Mononuclear cell (primary cell): ENCODE measurements at regions not wholly inside any gene's neighbourhood (a gene's known extent, or its start where the extent isn't known, plus 50 kb on each side); places are given as distances from the start of the nearest gene placed in this dataset.
"Not testable (repeated sequence)": the region's sequence is repeated elsewhere in the genome, so short reads cannot be mapped to it uniquely, and the experiment has no call there.

Experiments
- H3K27me3 ChIP-seq: 2 replicates; pipeline ENCODE4 v1.6.0; 2011; ENCODE audit warnings: low read length, control low read depth; ENCODE audit not compliant: insufficient read depth
- H3K4me1 ChIP-seq: 2 replicates; pipeline ENCODE4 v1.5.1; 2011; ENCODE audit warnings: mild to moderate bottlenecking, low read length, control low read depth; ENCODE audit not compliant: insufficient read depth
- H3K4me3 ChIP-seq: 2 replicates; pipeline ENCODE4 v1.5.1; 2011; ENCODE audit warnings: mild to moderate bottlenecking, low read length, moderate library complexity
- H3K9me3 ChIP-seq: 2 replicates; pipeline ENCODE4 v1.5.1; 2011; ENCODE audit warnings: low read depth, mild to moderate bottlenecking, control low read depth, low read length

DNA sequence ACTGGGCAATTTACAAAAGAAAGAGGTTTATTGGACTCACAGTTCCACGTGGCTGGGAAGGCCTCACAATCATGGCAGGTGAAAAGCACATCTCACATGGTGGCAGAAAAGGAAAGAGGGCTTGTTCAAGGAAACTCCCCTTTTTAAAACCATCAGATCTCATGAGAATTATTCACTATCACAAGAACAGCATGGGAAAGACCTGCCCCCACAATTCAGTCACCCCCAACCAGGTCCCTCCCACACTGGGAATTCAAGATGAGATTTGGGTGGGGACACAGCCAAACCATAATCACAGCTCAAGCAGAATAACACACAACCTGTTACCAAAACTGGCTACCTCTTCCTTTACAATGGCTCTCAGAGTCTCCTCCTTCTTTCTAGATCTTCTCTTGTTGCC is 85.5 kb downstream of the VCPKMT start:
- not testable (repeated sequence) for H3K9me3 ChIP-seq, H3K4me3 ChIP-seq, H3K27me3 ChIP-seq

DNA sequence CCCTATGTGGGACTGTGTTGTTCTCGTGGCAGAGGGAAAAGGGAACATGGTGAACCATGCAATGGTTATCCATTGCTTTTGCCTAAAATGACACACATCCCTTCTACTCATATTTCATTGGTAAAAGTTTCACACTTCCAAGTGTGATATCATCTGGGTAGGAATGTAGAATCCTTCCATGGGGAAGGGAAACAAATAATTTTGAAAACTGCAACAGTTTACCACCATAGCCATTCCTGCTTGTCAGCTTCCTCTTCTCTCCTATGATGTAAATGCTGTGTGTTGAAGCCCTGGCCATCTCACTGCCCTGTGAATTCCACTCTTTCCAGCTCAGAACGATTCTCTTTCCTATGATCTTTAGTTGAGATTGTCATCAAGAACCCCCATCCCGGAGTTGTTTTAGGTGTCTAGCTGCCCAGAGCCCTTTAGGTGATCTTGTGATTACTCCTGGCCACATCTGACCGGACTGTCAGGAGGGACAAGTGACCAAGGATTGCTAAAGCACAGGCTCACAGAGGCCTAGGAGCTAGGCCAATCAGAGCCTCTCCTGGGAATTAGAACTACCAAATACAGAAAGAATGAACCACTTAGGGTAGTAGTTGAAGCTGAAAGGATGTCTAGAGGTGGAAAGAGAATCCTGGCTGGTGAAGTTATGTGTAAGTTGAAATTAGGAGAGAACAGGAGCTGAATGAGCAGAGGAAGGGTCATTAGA is 84.6 kb downstream of the VCPKMT start:
- Histone ChIP-seq H3K4me1 (peaks cover 24% of the 10 kb centered on the region), H3K4me3 (no peak overlapping the region), H3K9me3 (no peaks in the 10 kb centered on the region), H3K27me3 (no peaks in the 10 kb centered on the region)

More for the DNA sequence above, 85.5 kb downstream of the VCPKMT start:
- H3K4me1 ChIP-seq: peaks cover 24% of the 10 kb centered on the region

DNA sequence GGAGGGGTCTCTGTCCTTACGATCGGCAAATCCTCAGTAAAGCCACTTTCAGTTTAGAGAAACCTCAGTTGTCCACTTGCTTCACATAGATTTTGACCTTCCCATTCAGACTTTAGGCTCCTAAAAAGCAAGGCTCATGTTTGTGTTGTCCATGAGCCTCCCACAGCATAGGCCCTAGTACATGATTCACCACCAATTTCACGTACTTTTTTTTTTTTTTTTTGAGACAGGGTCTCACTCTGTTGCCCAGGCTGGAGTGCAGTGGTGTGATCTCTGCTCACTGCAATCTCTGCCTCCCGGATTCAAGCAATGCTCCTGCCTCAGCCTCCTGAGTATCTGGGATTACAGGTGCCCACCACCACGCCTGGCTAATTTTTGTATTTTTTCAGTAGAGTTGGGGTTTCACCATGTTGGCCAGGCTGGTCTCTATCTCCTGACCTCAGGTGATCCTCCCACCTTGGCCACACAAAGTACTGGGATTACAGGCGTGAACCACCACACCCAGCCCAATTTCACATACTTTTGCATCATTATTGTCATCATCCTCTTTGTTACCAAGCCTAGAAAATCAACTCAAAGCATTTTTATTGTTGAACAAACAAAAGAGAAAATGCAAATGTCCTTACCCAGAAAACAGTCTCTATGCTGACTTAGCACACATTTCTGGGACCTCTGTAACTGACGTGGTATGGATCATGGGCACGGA is 83.8 kb downstream of the VCPKMT start:
- not testable (repeated sequence) for H3K9me3 ChIP-seq, H3K27me3 ChIP-seq, H3K4me3 ChIP-seq
- H3K4me1 ChIP-seq: peaks cover 25% of the 10 kb centered on the region

DNA sequence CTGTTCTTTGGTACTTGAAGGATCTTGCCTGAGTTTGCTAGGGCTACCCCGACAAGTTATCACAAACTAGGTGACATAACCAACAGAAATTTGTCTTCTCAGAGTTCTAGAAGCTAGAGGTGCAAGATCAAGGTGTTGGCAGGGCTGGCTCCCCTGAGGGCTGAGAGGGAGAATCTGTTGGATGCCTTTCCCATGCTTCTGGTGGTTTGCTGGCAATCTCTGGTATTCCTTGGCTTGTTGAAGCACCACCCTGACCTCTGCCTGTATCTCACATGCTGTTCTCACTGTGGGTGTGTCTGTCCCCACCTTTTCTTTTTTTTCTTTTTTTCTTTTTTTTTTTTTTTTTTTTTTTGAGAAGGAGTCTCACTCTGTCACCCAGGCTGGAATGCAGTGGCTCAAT is 81.2 kb downstream of the VCPKMT start:
- no peak overlapping the region for H3K4me3 ChIP-seq
- no peaks in the 10 kb centered on the region for H3K27me3 ChIP-seq
- H3K9me3 ChIP-seq: no peaks in the 10 kb centered on the region
- peaks cover 44% of the 10 kb centered on the region for H3K4me1 ChIP-seq

DNA sequence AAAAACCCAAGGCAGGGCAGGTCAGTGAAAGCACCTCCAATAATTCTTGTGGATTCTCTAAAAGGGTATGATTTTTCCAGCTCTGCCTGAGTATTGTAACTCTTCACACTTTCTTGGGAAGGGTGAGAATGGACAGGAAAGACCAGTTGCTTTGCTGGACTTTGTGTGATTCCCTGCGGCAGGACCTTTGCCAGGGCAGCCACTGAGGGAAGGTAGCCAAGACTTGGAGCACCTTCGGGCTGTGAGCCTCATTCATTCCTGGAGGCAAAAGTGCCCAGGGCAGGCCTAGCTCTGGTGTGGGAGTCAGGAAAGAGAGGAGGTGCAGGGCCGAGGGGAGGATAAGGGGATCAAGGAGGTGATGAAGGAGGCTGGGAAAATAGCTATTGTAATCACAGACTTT is 80.2 kb downstream of the VCPKMT start:
- Histone ChIP-seq H3K4me1 (peaks cover 49% of the 10 kb centered on the region), H3K4me3 (no peak overlapping the region), H3K9me3 (no peaks in the 10 kb centered on the region), H3K27me3 (no peaks in the 10 kb centered on the region)

DNA sequence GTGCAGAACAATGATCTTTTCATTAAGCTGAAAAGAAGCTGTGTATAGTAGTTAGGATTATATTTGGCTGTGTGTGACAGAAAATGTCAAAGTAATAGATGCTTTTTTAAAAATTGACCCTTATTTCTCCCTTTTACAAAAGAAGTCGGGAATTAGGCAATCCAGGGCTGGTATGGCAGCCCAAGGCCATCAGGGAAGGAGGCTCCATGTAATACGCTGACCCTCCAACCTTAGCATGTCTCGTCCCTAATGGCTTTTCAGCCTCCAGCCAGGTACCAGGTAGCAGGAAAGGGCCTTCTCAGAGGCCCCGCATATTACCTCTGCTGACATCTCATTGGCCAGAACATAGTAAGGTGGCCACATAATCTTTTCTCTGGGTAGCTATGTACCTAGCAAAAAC is 79.7 kb downstream of the VCPKMT start:
- H3K4me1 ChIP-seq: peaks cover 48% of the 10 kb centered on the region
- H3K9me3 ChIP-seq: no peaks in the 10 kb centered on the region
- no peak overlapping the region for H3K4me3 ChIP-seq
- no peaks in the 10 kb centered on the region for H3K27me3 ChIP-seq

DNA sequence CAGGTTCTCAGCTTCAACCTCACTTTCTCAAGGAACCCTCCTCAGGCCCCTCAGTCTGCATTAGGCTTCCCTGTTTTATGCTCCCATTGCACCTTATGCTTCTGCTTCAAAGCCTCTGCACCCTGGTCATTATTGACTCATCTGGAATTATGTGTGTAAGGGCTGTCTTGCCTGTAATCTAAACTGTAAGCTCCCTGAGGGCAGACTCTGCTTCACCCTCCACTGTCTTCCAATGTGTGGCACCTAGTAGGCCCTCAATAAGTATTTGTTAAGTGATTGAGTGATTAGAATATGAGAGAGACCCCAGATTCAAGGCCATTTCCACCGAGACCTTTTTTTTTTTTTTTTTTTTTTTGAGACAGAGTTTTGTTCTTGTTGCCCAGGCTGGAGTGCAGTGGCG is 79.1 kb downstream of the VCPKMT start:
- Histone ChIP-seq H3K4me3 (no peak overlapping the region), H3K9me3 (no peaks in the 10 kb centered on the region), H3K27me3 (no peaks in the 10 kb centered on the region), H3K4me1 (peaks cover 49% of the 10 kb centered on the region)

DNA sequence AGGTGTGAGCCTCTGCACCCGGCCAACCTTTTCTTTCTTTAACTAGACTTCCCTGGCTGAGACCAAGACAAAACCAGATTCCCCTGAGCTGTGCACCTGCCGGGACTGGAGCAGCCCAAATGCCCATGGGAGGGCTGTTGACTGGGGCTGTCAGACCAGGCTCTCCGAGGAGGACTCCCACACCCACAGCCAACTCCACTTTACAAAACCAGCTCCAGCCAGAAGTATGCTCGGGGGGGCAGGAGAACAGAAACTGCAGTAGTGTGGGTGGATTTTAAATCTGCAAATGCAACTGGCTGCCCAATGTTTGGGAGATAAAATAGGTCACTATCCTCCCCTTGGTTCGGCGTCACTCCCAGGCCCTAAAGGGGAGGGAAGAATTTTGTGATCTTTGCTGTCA is 78.5 kb downstream of the VCPKMT start:
- no peaks in the 10 kb centered on the region for H3K27me3 ChIP-seq
- H3K4me1 ChIP-seq: peaks cover 48% of the 10 kb centered on the region
- no peak overlapping the region for H3K4me3 ChIP-seq
- H3K9me3 ChIP-seq: no peaks in the 10 kb centered on the region

DNA sequence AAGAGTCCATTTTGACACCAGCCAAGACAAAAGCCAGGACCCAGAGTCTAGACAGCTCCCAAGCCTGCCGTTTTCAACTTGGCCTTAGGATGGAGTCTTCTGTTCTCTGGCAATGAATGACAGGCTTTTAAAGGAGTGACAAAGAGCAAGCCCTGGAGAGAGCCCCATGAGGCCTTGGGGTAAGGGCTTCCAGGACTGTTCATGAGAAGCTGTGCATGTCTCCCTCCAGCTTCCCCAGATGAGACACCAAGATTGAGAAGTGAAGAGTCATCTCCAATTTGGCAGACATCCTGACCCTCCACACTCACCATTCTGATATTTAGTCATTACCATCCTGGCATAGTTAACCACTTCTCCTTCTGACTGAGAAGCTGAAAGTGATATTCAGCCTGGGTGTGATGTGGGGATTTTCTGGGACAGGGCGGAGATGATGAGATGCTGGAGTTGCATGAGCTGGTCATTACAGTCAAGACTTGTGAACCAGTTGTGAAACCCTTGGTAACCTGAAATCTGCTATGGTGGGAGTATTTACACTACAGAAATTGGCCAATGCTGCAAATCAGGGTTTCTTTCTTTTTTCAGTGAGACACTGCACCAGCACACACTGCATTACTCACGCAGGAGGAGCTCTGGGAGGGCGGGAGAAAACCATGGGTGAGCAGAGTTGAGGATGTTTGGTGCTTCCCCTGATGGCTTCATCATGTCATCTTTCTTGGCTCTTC is 77.8 kb downstream of the VCPKMT start:
- H3K27me3 ChIP-seq: no peaks in the 10 kb centered on the region
- no peaks in the 10 kb centered on the region for H3K9me3 ChIP-seq
- no peak overlapping the region for H3K4me3 ChIP-seq
- H3K4me1 ChIP-seq: peaks cover 52% of the 10 kb centered on the region

DNA sequence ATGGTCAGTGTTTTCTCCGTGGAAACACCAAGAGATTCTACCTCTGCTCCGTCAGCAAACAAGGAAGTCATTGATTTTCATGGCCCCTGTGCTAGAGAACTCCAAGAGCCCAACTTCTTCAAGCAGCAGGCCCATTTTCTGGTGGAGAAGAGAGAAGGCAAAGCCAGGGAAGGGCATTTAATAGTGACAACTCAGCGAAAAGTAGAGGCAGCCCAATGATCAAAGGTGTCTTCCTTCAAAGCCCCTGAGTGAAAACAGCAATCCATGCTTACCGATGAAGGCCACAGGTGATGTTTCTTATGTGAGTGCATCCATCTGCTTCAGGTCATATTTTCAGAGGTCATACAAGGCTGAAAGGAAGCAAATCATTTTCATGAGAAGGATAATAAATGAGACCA is 77.3 kb downstream of the VCPKMT start:
- H3K4me3 ChIP-seq: no peak overlapping the region
- no peaks in the 10 kb centered on the region for H3K27me3 ChIP-seq
- no peaks in the 10 kb centered on the region for H3K9me3 ChIP-seq
- H3K4me1 ChIP-seq: peaks cover 57% of the 10 kb centered on the region

DNA sequence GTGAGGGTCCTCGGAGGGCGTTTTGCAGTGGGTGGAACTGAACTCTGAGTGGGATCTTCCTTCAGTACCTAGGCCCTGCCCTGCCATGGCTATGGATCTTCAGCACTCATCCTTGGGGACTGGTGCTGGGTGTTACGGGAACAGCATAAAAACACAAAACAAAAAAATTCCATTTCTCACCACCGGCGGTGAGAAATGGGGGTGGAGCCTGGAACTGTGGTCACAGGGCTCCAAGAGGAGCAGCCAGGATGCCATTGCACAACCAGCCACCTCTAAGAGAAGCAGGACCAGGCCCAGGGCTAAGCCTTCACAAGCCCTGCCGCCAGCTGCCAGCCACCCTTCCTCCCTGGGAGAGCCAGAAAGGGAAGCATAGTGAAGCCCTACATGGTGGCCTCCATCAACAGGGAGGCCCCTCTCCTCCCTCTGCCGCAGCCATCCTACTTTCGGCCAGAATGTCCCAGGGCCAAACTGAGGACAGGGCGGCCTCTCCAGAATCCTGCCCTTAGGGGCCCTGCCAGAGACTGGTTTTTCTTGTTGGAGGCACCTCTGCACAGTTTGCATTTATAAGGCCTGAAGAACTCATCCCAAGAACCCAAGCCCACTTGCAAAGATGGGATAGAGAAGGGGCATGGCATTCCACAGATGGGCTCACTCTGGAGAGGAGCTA is 76.5 kb downstream of the VCPKMT start:
- Histone ChIP-seq H3K4me1 (peaks cover 65% of the 10 kb centered on the region), H3K9me3 (no peaks in the 10 kb centered on the region), H3K27me3 (no peaks in the 10 kb centered on the region), H3K4me3 (no peak overlapping the region)

DNA sequence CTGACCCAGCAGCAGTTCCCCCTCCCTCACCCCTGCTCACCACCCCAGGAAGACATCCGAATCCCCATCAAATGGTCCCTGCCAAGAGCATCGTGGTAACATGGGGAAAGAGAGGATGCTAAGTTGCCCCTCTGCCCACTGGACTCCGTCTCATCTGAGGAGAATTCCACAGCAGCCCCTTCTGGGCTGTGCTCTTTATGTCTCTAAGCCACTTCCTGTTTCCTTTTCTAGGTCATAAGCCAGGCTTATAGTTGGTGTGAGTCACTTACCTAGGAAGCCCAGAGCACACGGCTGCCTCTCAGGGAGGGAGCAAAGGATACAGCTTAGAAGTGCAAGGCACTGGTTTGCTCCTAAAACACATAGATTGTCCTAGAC is 76.0 kb downstream of the VCPKMT start:
- peaks cover 70% of the 10 kb centered on the region for H3K4me1 ChIP-seq
- no peaks in the 10 kb centered on the region for H3K9me3 ChIP-seq
- no peak overlapping the region for H3K4me3 ChIP-seq
- H3K27me3 ChIP-seq: no peaks in the 10 kb centered on the region

DNA sequence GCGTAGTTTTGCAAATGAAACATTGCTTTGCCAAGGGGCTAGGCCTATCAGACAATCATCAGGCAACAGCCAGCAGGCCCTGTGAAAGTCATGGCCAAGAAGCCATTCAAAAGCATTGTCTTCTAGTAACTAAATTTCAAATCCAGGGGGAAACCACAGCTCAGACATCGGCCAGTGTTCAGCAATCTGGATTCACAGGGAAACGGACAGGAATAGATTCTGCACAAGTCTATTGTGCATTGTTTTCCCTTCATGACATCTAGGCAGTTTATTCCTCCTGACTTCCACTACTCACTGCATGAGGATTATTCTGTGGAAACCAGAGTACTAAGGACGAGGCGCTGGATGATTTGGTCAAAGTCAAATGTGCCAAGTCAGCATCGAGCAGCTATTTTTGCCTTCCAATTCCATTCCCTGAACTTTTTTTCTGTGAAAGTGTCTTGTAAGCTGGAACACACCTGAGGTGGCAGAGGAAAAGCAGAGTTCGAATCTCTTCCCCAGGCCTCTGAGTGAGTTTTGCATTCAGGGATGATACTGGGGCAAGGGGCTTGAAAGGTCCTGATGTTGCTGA is 75.4 kb downstream of the VCPKMT start:
- Histone ChIP-seq H3K4me1 (peaks cover 76% of the 10 kb centered on the region), H3K27me3 (no peaks in the 10 kb centered on the region), H3K4me3 (no peak overlapping the region), H3K9me3 (no peaks in the 10 kb centered on the region)

DNA sequence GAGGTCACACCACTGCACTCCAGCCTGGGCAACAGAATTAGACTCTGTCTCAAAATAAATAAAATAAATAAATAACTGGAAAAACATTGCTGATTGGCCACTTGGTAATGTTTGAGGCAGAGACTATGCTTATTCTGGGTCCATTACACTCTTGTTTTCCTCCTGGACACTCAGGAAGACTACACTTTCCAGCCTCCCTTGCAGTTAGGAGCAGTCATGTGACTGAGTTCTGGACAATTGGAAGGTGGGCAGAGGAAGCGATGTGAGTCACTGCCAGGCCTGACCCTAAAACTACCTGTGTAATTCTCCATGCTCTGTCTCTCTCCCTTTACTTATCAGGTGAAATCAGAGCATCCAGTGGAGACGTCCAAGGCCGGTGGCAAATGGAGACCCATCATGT is 74.4 kb downstream of the VCPKMT start:
- Histone ChIP-seq H3K4me3 (no peak overlapping the region), H3K9me3 (no peaks in the 10 kb centered on the region), H3K4me1 (peaks cover 85% of the 10 kb centered on the region), H3K27me3 (no peaks in the 10 kb centered on the region)
